Right lobe of liver (tissue), 6 donors: ENCODE measurements at regions not wholly inside any gene's neighbourhood (a gene's known extent, or its start where the extent isn't known, plus 50 kb on each side); places are given as distances from the start of the nearest gene placed in this dataset.

Experiments used
- ATAC-seq, 4 donors: fragments of 200-7000 bp; cut with Tn5 transposase; one replicate each; pipeline ENCODE4 v1.9.1; 2020; ENCODE audit warnings: mild to moderate bottlenecking in 4 of 4, moderate library complexity in 4 of 4
- DNase-seq, 3 donors: peaks; one replicate each; pipeline ENCODE4 v3.0.0-alpha.2; 2020
- H3K27ac ChIP-seq, 3 donors: fragments of 200-600 bp; one replicate each; pipeline ENCODE4 v1.8.0; 2022
- H3K27me3 ChIP-seq, 2 donors: fragments of 200-600 bp; one replicate each; pipeline ENCODE4 v1.8.0; 2022
- H3K36me3 ChIP-seq, 4 donors: fragments of 200-600 bp; sonication (generic) in 1 of 4; one replicate each; pipeline versions ENCODE4 v1.5.1 to v1.8.0; 2017 to 2022; ENCODE audit warnings: control low read depth in 1 of 4
- H3K4me1 ChIP-seq, 4 donors: fragments of 200-600 bp; sonication (generic) in 1 of 4; one replicate each; pipeline versions ENCODE4 v1.5.1 to v1.8.0; 2017 to 2022; ENCODE audit warnings: control low read depth in 1 of 4
- H3K4me3 ChIP-seq, 3 donors: fragments of 200-600 bp; one replicate each; pipeline ENCODE4 v1.8.0; 2022
- H3K9me3 ChIP-seq, 4 donors: fragments of 200-600 bp; sonication (generic) in 1 of 4; one replicate each; pipeline versions ENCODE4 v1.5.1 to v1.8.0; 2017 to 2022; ENCODE audit warnings: control low read depth in 1 of 4
- CTCF ChIP-seq, 4 donors: fragments of 200-600 bp in 3 of 4; fragments of 450-650 bp in 1 of 4; IDR thresholded peaks; one replicate each; pipeline versions ENCODE4 v1.5.1 to v1.8.0; 2016 to 2022; ENCODE audit warnings: antibody characterized with exemption in 4 of 4, mild to moderate bottlenecking in 2 of 4
- POLR2A ChIP-seq: fragments of 450-650 bp; IDR thresholded peaks from one replicate; pipeline ENCODE4 v1.6.1; 2017; ENCODE audit warnings: antibody characterized with exemption, mild to moderate bottlenecking
- WGBS: methylation state at CpG from one replicate; pipeline ENCODE4 v1.1.6; 2018; ENCODE audit warnings: low coverage, low lambda C conversion rate; ENCODE audit not compliant: insufficient coverage; ENCODE audit errors: missing lambda C conversion rate; 5-methylcytosine and 5-hydroxymethylcytosine counted together
- intact Hi-C, 2 donors: fragments of 100-400 bp; cut with DNase I; formaldehyde crosslinking; loops; one replicate each; pipeline versions ENCODE4 v1.11.2 to v1.14.1; 2022
- donor health status: DM: no; HTN: yes; CAD: no.
- donor health status: DM: no; HTN: no; CAD: no.
- donor health status: DM: no; HTN: no; CAD: no.
- donor health status: DM: no; HTN: yes; CAD: no.
- donor health status: DM: no; HTN: yes; CAD: no.

GRCh38 chr1:239263801-239264200 is 122.6 kb upstream of the CHRM3 start:
- TF ChIP-seq CTCF (IDR thresholded peaks at IDR 0.05) (no peak), POLR2A (no peak)
- intact Hi-C loops = no loop called here
- H3K27ac ChIP-seq = no peak overlapping the region
- no peak overlapping the region for H3K4me3 ChIP-seq
- WGBS = 29% methylated on average over 5 of the region's 5 CpGs
- ATAC-seq (no peak), DNase-seq (no peak)
- H3K9me3 ChIP-seq = no peaks in the 10 kb centered on the region
- H3K36me3 ChIP-seq = no peaks in the 10 kb centered on the region
- H3K27me3 ChIP-seq = no peaks in the 10 kb centered on the region
- no peaks in the 10 kb centered on the region for H3K4me1 ChIP-seq

- no peak overlapping the region for H3K4me3 ChIP-seq
- no peak for DNase-seq
- TF ChIP-seq POLR2A = no peak
- no peak for TF ChIP-seq CTCF (IDR thresholded peaks at IDR 0.05)
- no peak overlapping the region for H3K27ac ChIP-seq
- ATAC-seq = no peak
- no peaks in the 10 kb centered on the region for H3K27me3 ChIP-seq
- H3K9me3 ChIP-seq = no peaks in the 10 kb centered on the region
- no peaks in the 10 kb centered on the region for H3K36me3 ChIP-seq
- intact Hi-C loops = no loop called here
- WGBS = 30% methylated on average over 1 of the region's 1 CpG
- H3K4me1 ChIP-seq = no peaks in the 10 kb centered on the region
Observed at GRCh38 chr1:239262538-239262937, 123.8 kb upstream of the CHRM3 start.

- TF ChIP-seq CTCF (IDR thresholded peaks at IDR 0.05) (no peak), POLR2A (no peak)
- no peaks in the 10 kb centered on the region for H3K36me3 ChIP-seq
- DNase-seq (no peak), ATAC-seq (no peak)
- no peak overlapping the region for H3K4me3 ChIP-seq
- no peak overlapping the region for H3K27ac ChIP-seq
- WGBS = 44% methylated on average over 2 of the region's 2 CpGs
- intact Hi-C loops = no loop called here
- no peaks in the 10 kb centered on the region for H3K4me1 ChIP-seq
- no peaks in the 10 kb centered on the region for H3K27me3 ChIP-seq
- H3K9me3 ChIP-seq = no peaks in the 10 kb centered on the region
Observed at GRCh38 chr1:239261521-239261920, 124.8 kb upstream of the CHRM3 start.

GRCh38 chr1:239260842-239261241 is 125.5 kb upstream of the CHRM3 start:
- Histone ChIP-seq H3K4me1 (no peaks in the 10 kb centered on the region), H3K36me3 (no peaks in the 10 kb centered on the region), H3K27ac (no peak overlapping the region), H3K27me3 (no peaks in the 10 kb centered on the region), H3K4me3 (no peak overlapping the region), H3K9me3 (no peaks in the 10 kb centered on the region)
- no peak for ATAC-seq
- TF ChIP-seq POLR2A (no peak), CTCF (IDR thresholded peaks at IDR 0.05) (no peak)
- intact Hi-C loops = no loop called here
- DNase-seq = no peak
- WGBS = 53% methylated on average over 4 of the region's 4 CpGs

- no peak for TF ChIP-seq POLR2A
- no peak for TF ChIP-seq CTCF (IDR thresholded peaks at IDR 0.05)
- DNase-seq (no peak), ATAC-seq (no peak)
- WGBS = 62% methylated on average over 2 of the region's 22 CpGs
- Histone ChIP-seq H3K4me1 (no peaks in the 10 kb centered on the region), H3K27me3 (no peaks in the 10 kb centered on the region), H3K4me3 (no peak overlapping the region), H3K9me3 (no peaks in the 10 kb centered on the region), H3K27ac (no peak overlapping the region), H3K36me3 (no peaks in the 10 kb centered on the region)
- intact Hi-C loops = no loop called here
Observed at GRCh38 chr1:239255628-239256160, 130.7 kb upstream of the CHRM3 start.
